BJ (cell line): ENCODE measurements at regions not wholly inside any gene's neighbourhood (a gene's known extent, or its start where the extent isn't known, plus 50 kb on each side); places are given as distances from the start of the nearest gene placed in this dataset.

Source experiments
- CTCF ChIA-PET: fragments of 350-600 bp; formaldehyde crosslinking; extraction: SDS; loops from one replicate; lab custom pipeline; 2021; ENCODE audit warnings: antibody characterized with exemption, inconsistent platforms; lab: Yijun Ruan, JAX
- POLR2A ChIA-PET: fragments of 300-600 bp; sonication (Branson Sonifier 250); formaldehyde crosslinking; extraction: SDS; loops from one replicate; lab custom pipeline; 2021; ENCODE audit warnings: antibody characterized with exemption; lab: Charles Lee
- DNase-seq: peaks from one replicate; pipeline ENCODE4 v3.0.0-alpha.2; 2011; ENCODE audit warnings: low read depth
- H3K27me3 ChIP-seq: 2 replicates; pipeline ENCODE4 v1.6.0; 2011; ENCODE audit warnings: low read length; ENCODE audit not compliant: control insufficient read depth, insufficient read depth
- H3K36me3 ChIP-seq: 2 replicates; pipeline ENCODE4 v1.5.1; 2011; ENCODE audit warnings: low read length; ENCODE audit not compliant: control insufficient read depth, insufficient read depth
- H3K4me3 ChIP-seq: 2 replicates; pipeline ENCODE4 v1.5.1; 2011; ENCODE audit warnings: low read depth, mild to moderate bottlenecking, control low read depth, low read length
- CTCF ChIP-seq: IDR thresholded peaks from 2 replicates; pipeline ENCODE4 v1.5.1; 2011; ENCODE audit warnings: low read depth, mild to moderate bottlenecking, control low read depth, inconsistent platforms, low read length, moderate library complexity; ENCODE audit not compliant: insufficient read depth

- no peak for TF ChIP-seq CTCF
- H3K27me3 ChIP-seq: no peaks in the 10 kb centered on the region
- ChIA-PET CTCF (interaction anchor here (1.0 kb wide), 1 partner anchor 9 kb away, joined by 3 read pairs; no protein-coding TSS in a partner anchor), POLR2A (interaction anchor here (0.6 to 1.0 kb wide), 2 partner anchors 9 to 477 kb away, joined by 3 read pairs; no protein-coding TSS in a partner anchor)
- H3K36me3 ChIP-seq: no peaks in the 10 kb centered on the region
- no peak overlapping the region for H3K4me3 ChIP-seq
- no peak for DNase-seq
These were observed 686.9 kb upstream of the CITED2 start for GRCh38 chr6:140061110-140062042.

GRCh38 chr6:140059947-140060346 is 685.5 kb upstream of the CITED2 start:
- H3K36me3 ChIP-seq: no peaks in the 10 kb centered on the region
- DNase-seq: no peak
- CTCF ChIA-PET: interaction anchor here (0.7 to 0.8 kb wide), 2 partner anchors 11 to 479 kb away, joined by 3 read pairs; no protein-coding TSS in a partner anchor
- POLR2A ChIA-PET: no interaction called here
- no peaks in the 10 kb centered on the region for H3K27me3 ChIP-seq
- H3K4me3 ChIP-seq: no peak overlapping the region
- no peak for TF ChIP-seq CTCF

- Histone ChIP-seq H3K36me3 (no peaks in the 10 kb centered on the region), H3K4me3 (no peak overlapping the region), H3K27me3 (no peaks in the 10 kb centered on the region)
- DNase-seq: no peak
- POLR2A ChIA-PET: interaction anchor here (0.7 kb wide), 1 partner anchor 322 kb away, joined by 19 read pairs; no protein-coding TSS in a partner anchor
- CTCF ChIA-PET: no interaction called here
- no peak for TF ChIP-seq CTCF
These were observed 684.4 kb upstream of the CITED2 start for GRCh38 chr6:140058863-140059262.

- CTCF ChIA-PET: interaction anchor here (0.6 to 1.5 kb wide), 11 partner anchors 9 to 1238 kb away, joined by 3 to 5 read pairs (median 3); no protein-coding TSS in a partner anchor
- TF ChIP-seq CTCF: peak; percentile 56
- DNase-seq: no peak
- POLR2A ChIA-PET: interaction anchor here (0.5 to 2.5 kb wide), 11 partner anchors 9 to 683 kb away, joined by 3 to 18 read pairs (median 6); partner anchors contain the start of gene CITED2
- Histone ChIP-seq H3K36me3 (no peaks in the 10 kb centered on the region), H3K27me3 (no peaks in the 10 kb centered on the region), H3K4me3 (no peak overlapping the region)
These were observed 678.6 kb upstream of the CITED2 start for GRCh38 chr6:140052736-140053729.
